ENCODE measurements at regions not wholly inside any gene's neighbourhood (a gene's known extent, or its start where the extent isn't known, plus 50 kb on each side); places are given as distances from the start of the nearest gene placed in this dataset.

DNA sequence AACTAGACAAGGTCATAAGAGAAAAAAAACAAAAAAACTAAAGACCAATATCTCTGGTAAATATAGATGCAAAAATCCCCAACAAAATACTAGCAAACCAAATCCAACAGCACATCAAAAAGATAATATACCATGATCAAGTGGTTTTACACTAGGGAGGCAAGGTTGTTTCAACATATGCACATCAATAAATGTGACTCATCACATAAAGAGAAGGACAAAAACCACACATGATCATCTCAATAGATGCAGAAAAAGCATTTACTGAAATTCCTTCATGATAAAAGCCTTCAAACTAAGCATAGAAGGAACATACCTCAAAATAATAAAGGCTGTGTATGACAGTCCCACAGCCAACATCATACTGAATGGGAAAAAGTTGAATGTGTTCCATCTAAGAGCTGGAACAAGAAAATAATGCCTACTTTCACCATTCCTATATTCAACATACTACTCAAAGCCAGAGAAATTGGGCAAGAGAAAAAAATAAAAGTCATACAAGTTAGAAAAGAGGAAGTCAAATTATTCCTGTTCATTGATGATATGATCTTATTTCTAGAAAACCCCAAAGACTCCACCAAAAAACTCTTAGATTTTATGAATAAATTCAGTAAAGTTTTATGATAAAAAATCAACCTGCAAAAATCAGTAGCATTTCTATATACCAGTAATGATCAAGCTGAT lies 72.2 kb upstream of the FAM169A start:
- Histone ChIP-seq H3K4me1 (ENCODE audit: control insufficient read depth, insufficient read depth, low read length) (no peaks in the 10 kb centered on the region), H3K4me2 (ENCODE audit: control insufficient read depth, insufficient read depth) (no peak overlapping the region), H2AFZ (ENCODE audit: control insufficient read depth, low read depth, low read length) (no peak overlapping the region), H3K9me3 (replicated peaks; ENCODE audit: control insufficient read depth, insufficient read depth, low read length) (no peaks in the 10 kb centered on the region), H3K27ac (ENCODE audit: control insufficient read depth, insufficient read depth) (no peak overlapping the region), H3K4me3 (no peak overlapping the region), H4K20me1 (ENCODE audit: control insufficient read depth, insufficient read depth) (no peaks in the 10 kb centered on the region), H3K9ac (ENCODE audit: control insufficient read depth, insufficient read depth, low read length) (no peak overlapping the region), H3K27me3 (replicated peaks in 1 of 2; ENCODE audit: control insufficient read depth in 2 of 2, insufficient read depth in 2 of 2, low read length in 1 of 2) (peaks cover 0 to 6% of the 10 kb centered on the region in 2 experiments; a peak in 2 of 4 replicates), H3K36me3 (ENCODE audit: control insufficient read depth in 2 of 2, insufficient read depth in 2 of 2, low read length in 1 of 2) (no peaks in the 10 kb centered on the region), H3K79me2 (ENCODE audit: control insufficient read depth, insufficient read depth, low read length) (no peaks in the 10 kb centered on the region)
- ChIA-PET POLR2A (no interaction called here), SMC1A (ENCODE audit: uncharacterized antibody, unreplicated experiment) (no interaction called here), RAD21 (ENCODE audit: unreplicated experiment) (no interaction called here), CTCF (interaction anchor here (0.6 kb wide), 1 partner anchor 18 kb away, joined by 3 read pairs; no protein-coding TSS in a partner anchor)
- FAIRE-seq: no peak
- ATAC-seq: no peak
- BruUV-seq (replicated peaks): no TSS peak
- intact Hi-C loops (cut with micrococcal nuclease; ENCODE audit: unreplicated experiment): loop anchor here (5.0 to 10.0 kb wide), 2 partner anchors 329 to 1316 kb away; no protein-coding TSS in a partner anchor
- DNase-seq (ENCODE audit: low read depth, low spot score): no peak
- in situ Hi-C loops (cut with MboI): no loop called here
- no peak for TF ChIP-seq CREB1 (IDR thresholded peaks at IDR 0.05; ENCODE audit: low read depth)
- TF ChIP-seq, protein P1, sequence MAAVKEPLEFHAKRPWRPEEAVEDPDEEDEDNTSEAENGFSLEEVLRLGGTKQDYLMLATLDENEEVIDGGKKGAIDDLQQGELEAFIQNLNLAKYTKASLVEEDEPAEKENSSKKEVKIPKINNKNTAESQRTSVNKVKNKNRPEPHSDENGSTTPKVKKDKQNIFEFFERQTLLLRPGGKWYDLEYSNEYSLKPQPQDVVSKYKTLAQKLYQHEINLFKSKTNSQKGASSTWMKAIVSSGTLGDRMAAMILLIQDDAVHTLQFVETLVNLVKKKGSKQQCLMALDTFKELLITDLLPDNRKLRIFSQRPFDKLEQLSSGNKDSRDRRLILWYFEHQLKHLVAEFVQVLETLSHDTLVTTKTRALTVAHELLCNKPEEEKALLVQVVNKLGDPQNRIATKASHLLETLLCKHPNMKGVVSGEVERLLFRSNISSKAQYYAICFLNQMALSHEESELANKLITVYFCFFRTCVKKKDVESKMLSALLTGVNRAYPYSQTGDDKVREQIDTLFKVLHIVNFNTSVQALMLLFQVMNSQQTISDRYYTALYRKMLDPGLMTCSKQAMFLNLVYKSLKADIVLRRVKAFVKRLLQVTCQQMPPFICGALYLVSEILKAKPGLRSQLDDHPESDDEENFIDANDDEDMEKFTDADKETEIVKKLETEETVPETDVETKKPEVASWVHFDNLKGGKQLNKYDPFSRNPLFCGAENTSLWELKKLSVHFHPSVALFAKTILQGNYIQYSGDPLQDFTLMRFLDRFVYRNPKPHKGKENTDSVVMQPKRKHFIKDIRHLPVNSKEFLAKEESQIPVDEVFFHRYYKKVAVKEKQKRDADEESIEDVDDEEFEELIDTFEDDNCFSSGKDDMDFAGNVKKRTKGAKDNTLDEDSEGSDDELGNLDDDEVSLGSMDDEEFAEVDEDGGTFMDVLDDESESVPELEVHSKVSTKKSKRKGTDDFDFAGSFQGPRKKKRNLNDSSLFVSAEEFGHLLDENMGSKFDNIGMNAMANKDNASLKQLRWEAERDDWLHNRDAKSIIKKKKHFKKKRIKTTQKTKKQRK (IDR thresholded peaks at IDR 0.05; ENCODE audit: low read depth, low read length): no peak
- TF ChIP-seq MEF2B (IDR thresholded peaks at IDR 0.05; ENCODE audit: partially characterized antibody, poor library complexity, severe bottlenecking): no peak
- no peak for TF ChIP-seq POLR2AphosphoS5 (IDR thresholded peaks at IDR 0.05; ENCODE audit: low read length)
- TF ChIP-seq, protein P2, sequence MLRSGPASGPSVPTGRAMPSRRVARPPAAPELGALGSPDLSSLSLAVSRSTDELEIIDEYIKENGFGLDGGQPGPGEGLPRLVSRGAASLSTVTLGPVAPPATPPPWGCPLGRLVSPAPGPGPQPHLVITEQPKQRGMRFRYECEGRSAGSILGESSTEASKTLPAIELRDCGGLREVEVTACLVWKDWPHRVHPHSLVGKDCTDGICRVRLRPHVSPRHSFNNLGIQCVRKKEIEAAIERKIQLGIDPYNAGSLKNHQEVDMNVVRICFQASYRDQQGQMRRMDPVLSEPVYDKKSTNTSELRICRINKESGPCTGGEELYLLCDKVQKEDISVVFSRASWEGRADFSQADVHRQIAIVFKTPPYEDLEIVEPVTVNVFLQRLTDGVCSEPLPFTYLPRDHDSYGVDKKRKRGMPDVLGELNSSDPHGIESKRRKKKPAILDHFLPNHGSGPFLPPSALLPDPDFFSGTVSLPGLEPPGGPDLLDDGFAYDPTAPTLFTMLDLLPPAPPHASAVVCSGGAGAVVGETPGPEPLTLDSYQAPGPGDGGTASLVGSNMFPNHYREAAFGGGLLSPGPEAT (IDR thresholded peaks at IDR 0.05; ENCODE audit: low read depth): no peak
- TF ChIP-seq, protein P3, sequence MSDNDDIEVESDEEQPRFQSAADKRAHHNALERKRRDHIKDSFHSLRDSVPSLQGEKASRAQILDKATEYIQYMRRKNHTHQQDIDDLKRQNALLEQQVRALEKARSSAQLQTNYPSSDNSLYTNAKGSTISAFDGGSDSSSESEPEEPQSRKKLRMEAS (IDR thresholded peaks at IDR 0.05; ENCODE audit: low read depth, low read length): no peak
